GM12864 (cell line): ENCODE measurements at regions not wholly inside any gene's neighbourhood (a gene's known extent, or its start where the extent isn't known, plus 50 kb on each side); places are given as distances from the start of the nearest gene placed in this dataset.

Source experiments
- DNase-seq: peaks from one replicate; pipeline ENCODE4 v3.0.0-alpha.2; 2011; ENCODE audit warnings: low read depth
- H3K4me3 ChIP-seq: 2 replicates; pipeline ENCODE4 v1.5.1; 2011; ENCODE audit warnings: mild to moderate bottlenecking, low read depth, low read length, control low read depth
- CTCF ChIP-seq: IDR thresholded peaks from 2 replicates; pipeline ENCODE4 v1.5.1; 2011; ENCODE audit warnings: low read depth, mild to moderate bottlenecking, moderate library complexity, low read length, control low read depth, inconsistent platforms; ENCODE audit errors: missing control alignments

GRCh38 chrX:87873347-87873941 is 355.8 kb downstream of the KLHL4 start:
- DNase-seq = no peak
- no peak for TF ChIP-seq CTCF
- no peak overlapping the region for H3K4me3 ChIP-seq

GRCh38 chrX:87874043-87874442 is 356.4 kb downstream of the KLHL4 start:
- H3K4me3 ChIP-seq = no peak overlapping the region
- no peak for DNase-seq
- no peak for TF ChIP-seq CTCF

- DNase-seq = no peak
- no peak for TF ChIP-seq CTCF
- H3K4me3 ChIP-seq = no peak overlapping the region
These were observed 361.3 kb downstream of the KLHL4 start for GRCh38 chrX:87878926-87879325.

GRCh38 chrX:87890437-87890836 is 372.8 kb downstream of the KLHL4 start:
- no peak for TF ChIP-seq CTCF
- no peak overlapping the region for H3K4me3 ChIP-seq
- DNase-seq = no peak

- no peak for TF ChIP-seq CTCF
- H3K4me3 ChIP-seq = no peak overlapping the region
- no peak for DNase-seq
These were observed 377.8 kb downstream of the KLHL4 start for GRCh38 chrX:87895421-87895820.

- TF ChIP-seq CTCF = no peak
- DNase-seq = no peak
- no peak overlapping the region for H3K4me3 ChIP-seq
These were observed 378.5 kb downstream of the KLHL4 start for GRCh38 chrX:87896057-87896456.

GRCh38 chrX:87900320-87900908 is 382.8 kb downstream of the KLHL4 start:
- DNase-seq = peak; percentile 7
- H3K4me3 ChIP-seq = no peak overlapping the region
- TF ChIP-seq CTCF = no peak
